GM18517 (cell line): ENCODE measurements at regions not wholly inside any gene's neighbourhood (a gene's known extent, or its start where the extent isn't known, plus 50 kb on each side); places are given as distances from the start of the nearest gene placed in this dataset.

Source experiments
- ATAC-seq: cut with Tn5 transposase; IDR thresholded peaks from one replicate; pipeline ENCODE4 v1.9.1; 2021; ENCODE audit warnings: mild to moderate bottlenecking, moderate library complexity; ENCODE audit not compliant: unreplicated experiment

GRCh38 chr10:10828623-10829022 is 189.0 kb upstream of the CELF2 start:
- no peak for ATAC-seq

- no peak for ATAC-seq
These were observed 188.1 kb upstream of the CELF2 start for GRCh38 chr10:10829576-10829975.

DNA sequence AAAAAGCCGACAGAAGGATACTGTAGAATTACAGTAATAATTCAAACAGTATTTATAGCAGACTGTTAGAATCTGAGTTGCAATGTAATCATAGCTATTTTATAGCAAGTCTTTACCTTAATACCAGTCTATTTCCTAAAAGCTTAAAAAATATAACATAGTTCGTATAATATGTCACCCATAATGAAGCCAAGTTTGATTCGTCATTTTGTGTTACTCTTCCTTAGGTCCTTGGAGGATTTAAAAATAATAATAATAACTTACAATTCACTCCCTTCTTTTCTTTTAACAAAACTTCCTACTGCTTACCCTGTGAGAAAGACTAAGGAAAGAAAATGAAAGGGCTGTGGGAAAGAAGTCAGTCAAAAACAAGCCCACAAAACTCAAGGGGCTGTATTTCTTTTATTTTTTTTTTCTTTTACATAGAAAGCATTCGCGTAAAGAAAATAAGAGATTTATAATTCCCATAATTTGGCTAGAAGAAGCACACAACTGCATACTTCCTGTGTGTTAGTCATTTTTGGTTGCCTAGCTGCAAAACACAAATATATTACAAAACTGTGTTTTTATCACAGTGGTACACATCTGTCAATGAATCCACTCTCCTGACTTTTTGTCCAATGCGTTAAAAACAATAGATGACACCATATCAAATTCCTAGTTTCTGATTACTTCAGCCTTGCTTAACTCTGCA is 187.2 kb upstream of the CELF2 start:
- ATAC-seq: no peak

- no peak for ATAC-seq
These were observed 186.6 kb upstream of the CELF2 start for GRCh38 chr10:10831085-10831484.

DNA sequence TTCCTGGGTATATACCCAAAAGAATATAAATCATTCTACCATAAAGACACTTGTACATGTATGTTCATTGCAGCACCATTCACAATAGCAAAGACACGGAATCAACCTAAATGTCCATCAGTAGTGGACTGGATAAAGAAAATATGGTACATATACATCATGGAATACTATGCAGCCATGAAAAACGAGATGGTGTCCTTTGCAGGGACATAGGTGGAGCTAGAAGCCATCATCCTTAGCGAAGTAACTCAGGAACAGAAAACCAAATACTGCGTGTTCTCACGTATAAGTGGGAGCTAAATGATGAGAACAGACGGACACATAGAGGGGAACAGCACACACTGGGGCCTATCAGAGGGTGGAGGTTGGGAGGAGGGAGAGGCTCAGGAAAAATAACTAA is 183.7 kb upstream of the CELF2 start:
- ATAC-seq: no peak

DNA sequence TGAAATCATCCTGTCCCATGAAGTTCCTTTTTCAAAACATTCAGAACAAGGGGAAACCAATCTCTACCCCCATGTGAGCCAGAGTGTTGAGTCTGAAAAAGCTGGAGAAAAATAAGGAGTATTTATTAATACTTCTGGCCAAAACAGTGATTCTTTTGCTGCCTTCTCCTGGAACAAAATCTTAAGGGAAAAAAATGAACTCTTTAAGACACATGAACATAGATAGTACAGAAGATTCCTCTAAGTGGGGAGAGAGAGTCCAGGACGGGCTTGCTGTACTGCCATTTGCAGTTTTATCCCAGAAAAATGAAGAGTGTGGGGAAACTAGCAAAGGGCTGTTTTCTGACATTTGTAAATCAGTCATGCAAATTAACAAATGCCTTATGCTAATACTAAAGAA is 173.4 kb upstream of the CELF2 start:
- no peak for ATAC-seq

DNA sequence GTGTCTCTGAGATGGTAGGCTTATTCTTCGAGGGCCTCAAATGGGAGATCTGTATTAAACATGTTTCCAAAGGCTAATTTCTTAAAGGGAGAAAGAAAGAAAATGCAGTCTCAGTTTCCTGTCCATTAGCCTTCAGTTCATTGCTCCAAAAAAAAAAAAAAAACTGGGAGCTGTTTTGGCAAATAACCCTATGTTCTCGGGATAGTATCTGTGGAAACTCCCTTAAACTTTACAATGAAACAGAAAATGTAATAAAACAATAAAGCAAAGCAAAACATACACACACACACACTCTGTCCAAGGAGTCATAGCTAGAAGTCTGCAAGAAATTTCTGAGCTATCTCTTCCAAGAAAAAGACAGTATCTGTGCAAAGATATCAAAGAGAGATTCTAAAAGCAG is 172.5 kb upstream of the CELF2 start:
- no peak for ATAC-seq

- ATAC-seq: no peak
These were observed 171.7 kb upstream of the CELF2 start for GRCh38 chr10:10845826-10846503.

DNA sequence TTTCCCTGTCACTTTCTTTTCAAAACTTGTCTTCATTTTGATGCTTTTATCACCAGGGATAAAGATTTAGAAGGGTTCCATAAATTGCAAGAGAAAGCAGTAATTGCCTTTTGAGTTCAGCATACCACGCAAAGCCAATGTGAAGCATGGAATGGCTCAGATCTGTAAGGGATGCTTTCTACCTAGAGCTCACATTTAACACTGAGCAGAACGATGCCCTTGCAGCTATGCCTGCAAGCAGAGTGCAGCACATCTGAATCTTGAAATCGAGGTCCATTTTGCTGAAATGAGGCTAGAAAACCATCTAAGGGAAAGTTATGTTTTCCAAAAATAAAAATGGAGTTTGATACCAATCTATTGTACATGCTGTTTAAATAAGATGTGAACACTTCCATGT is 171.2 kb upstream of the CELF2 start:
- no peak for ATAC-seq

DNA sequence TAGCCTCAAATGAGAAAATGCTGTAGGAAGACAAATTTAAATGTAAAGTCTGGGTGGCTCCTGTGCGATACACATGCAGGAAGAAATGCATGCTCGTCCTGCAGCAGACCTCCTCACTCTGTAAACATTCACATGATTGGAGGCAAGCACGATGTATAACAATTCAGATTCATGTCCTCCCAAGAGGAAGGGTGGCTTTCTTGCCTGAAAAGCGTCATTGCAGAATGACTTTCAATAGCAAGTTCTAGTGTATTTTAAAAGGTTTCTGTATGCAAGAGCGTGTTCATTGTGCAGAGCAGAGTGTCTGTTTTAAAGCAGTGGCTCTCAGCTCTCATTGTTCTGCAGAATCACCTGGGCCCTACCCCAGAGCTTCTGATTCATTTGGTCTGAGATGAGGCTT is 170.3 kb upstream of the CELF2 start:
- no peak for ATAC-seq

GRCh38 chr10:10848488-10849111 is 169.1 kb upstream of the CELF2 start:
- ATAC-seq: no peak

GRCh38 chr10:10849306-10849705 is 168.4 kb upstream of the CELF2 start:
- ATAC-seq: no peak

- ATAC-seq: no peak
These were observed 167.5 kb upstream of the CELF2 start for GRCh38 chr10:10850214-10850613.

- no peak for ATAC-seq
These were observed 165.2 kb upstream of the CELF2 start for GRCh38 chr10:10852464-10852863.

DNA sequence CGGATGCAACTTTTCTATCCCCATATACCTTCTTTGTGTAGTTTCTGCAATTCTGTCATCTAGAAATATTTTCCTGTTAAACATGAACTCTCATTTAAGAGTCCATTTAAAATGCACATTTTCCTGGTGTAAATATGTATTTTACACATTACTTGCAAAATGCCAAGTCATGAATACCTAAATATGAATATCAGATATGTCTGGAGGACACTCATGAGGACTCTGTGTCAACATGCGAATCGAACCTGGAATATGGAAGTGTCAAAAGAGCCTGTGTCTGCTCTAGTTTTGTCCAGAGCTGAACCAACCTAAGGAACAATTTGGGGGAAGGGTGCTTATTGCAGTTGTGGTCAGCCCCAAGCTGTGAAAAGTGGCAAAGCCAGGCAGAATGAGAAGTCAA is 163.7 kb upstream of the CELF2 start:
- ATAC-seq: no peak

GRCh38 chr10:10854725-10855124 is 162.9 kb upstream of the CELF2 start:
- no peak for ATAC-seq

DNA sequence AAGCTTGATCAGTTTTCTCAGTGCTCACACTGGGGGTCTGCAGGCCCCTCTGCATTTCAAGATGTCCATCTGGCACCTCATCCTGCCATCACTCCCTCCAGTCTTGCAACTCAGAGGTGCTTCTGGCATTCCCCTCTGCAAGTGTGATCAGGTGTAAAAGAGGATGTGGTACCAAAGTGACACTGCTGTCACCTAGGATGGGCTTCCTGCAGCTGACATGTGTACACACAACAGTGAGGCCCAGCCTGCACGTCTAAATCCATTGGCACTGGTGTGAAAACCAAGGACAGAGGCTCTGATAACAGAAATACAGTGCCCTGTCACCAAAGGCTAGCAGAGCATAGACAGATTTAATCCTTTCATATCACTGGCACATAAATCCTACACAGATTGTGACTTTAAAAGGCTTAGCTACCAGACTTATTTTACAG is 162.5 kb upstream of the CELF2 start:
- no peak for ATAC-seq

DNA sequence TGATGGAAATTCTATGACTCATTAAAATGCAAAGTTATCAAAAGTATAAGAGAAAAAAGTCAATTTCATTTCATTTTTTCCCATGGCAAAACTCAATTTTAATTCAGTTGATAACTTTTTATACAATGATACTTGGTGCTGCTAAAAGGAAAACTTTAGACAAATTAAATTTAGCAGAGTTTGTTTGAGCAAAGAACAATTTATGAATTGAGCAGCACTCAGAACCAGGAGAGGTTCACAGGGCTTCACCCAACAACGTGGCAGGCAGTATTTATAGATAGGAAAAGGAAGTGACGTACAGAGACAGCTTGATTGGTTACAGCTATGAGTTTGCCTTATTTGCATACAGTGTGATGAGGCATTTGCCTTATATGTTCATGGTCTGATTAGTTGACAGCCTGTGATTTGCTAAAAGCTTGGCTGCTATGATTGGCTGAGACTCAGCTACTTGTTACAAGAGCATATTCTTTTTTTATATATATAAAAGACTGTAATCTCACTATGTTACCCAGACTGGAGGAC is 157.2 kb upstream of the CELF2 start:
- no peak for ATAC-seq

DNA sequence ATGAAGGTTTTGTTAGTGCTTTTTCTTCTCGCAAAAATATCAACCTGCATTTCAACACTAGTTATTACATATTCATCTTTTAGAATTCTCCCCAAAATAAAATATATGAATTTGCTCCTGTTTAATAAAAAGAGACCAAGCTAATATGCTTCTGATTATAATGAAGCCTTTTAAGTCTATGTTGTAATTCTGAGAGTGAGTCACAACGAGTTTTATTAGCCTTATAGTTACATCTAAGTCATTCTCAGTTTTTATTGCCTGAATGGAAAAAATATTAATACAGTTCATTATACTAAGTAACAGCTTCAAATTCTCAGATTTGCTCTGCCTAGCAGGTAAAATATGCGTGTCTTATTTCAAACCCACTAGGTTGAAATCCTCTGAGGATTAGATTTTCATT is 152.4 kb upstream of the CELF2 start:
- no peak for ATAC-seq

DNA sequence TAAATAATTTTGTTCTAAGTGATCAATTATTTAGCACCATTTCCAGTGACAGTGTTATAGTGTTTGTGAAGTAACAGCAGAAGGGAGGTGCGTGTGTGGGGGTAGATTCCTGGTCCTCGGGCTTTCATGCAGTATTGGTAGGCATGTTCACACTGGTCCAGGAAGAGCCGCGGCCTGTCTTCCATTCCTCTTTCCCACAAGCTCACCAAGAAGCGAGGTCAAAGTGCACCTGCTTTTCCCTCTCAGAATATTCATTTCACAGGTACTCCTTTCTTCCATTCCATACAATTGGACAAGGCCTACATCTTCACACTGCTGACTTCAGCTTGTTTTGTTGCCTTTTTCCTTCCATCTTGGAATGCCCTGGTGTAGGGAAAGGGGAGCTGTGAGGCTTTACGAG is 151.8 kb upstream of the CELF2 start:
- ATAC-seq: no peak

- peak; percentile 84 for ATAC-seq
These were observed 148.1 kb upstream of the CELF2 start for GRCh38 chr10:10869592-10869991.
